Ovary (tissue), 3 donors: ENCODE measurements at regions not wholly inside any gene's neighbourhood (a gene's known extent, or its start where the extent isn't known, plus 50 kb on each side); places are given as distances from the start of the nearest gene placed in this dataset.

Source experiments
- CTCF ChIP-seq, 3 donors: fragments of 450-650 bp in 2 of 3; fragments of 200-600 bp in 1 of 3; IDR thresholded peaks; one replicate each; pipeline versions ENCODE4 v1.5.1 to v1.8.0; 2016 to 2022; ENCODE audit warnings: antibody characterized with exemption in 3 of 3, mild to moderate bottlenecking in 1 of 3
- EP300 ChIP-seq: sonication (generic); formaldehyde crosslinking; IDR thresholded peaks from one replicate; pipeline ENCODE4 v1.6.1; 2017; ENCODE audit warnings: antibody characterized with exemption
- POLR2A ChIP-seq: fragments of 450-650 bp; IDR thresholded peaks from one replicate; pipeline ENCODE4 v1.6.1; 2017; ENCODE audit warnings: antibody characterized with exemption, mild to moderate bottlenecking, moderate library complexity
- donor health status: DM: no; HTN: no; CAD: no.

DNA sequence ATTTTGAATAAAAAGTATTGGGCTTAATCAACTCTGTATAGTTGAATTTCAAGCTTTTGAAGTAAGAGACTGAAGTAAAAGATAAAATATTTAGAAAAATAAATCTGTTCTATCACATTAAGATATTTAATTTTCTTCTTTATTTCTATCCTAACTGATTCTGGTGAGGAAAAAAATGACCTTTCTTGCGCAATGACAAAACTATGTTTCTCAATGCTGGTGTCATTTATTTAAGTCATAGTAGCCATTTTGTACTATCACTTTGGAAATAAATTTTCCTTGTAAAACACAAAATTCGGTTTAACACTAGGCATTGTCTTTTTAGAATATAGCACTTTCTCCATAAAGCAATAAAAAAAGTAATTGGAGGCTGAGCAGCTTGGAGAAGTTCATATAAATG, 728.0 kb downstream of the CDH9 start:
- no peak for TF ChIP-seq CTCF (IDR thresholded peaks at IDR 0.05)
- TF ChIP-seq POLR2A: no peak
- no peak for TF ChIP-seq EP300
